ENCODE measurements at regions not wholly inside any gene's neighbourhood (a gene's known extent, or its start where the extent isn't known, plus 50 kb on each side); places are given as distances from the start of the nearest gene placed in this dataset.

DNA sequence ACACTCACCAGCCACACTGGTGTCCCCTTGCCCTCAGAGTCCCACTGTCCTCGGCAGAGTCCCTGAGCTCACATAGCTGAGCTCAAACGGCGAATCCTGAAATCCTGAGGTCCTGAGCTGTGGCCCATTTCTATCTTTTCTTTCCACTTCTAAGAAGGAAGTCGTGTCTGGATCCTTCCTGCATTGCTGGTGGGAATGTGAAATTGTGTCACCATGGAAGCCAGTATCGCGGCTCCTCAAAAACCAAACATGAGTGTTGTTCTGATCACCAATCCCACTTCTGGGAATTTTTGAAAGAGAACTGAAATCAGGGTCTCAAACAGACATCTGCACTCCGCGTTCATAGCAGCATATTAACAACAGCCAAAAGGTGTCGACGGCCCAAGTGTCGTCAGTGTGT, 244.7 kb downstream of the EIPR1 start:
- POLR2A ChIA-PET: no interaction called here
- Mint-ChIP-seq H3K4me1 (ENCODE audit: insufficient read depth, unreplicated experiment) (no peaks in the 10 kb centered on the region), H3K9me3 (ENCODE audit: unreplicated experiment) (no peaks in the 10 kb centered on the region), H3K36me3 (ENCODE audit: insufficient read depth, unreplicated experiment) (no peaks in the 10 kb centered on the region), H3K4me3 (ENCODE audit: unreplicated experiment) (no peak overlapping the region), H3K27ac (ENCODE audit: low read depth, unreplicated experiment) (no peak overlapping the region), H3K27me3 (ENCODE audit: insufficient read depth, unreplicated experiment) (peaks cover 12% of the 10 kb centered on the region)
- CTCF ChIA-PET: no interaction called here
- TF ChIP-seq, protein P1, sequence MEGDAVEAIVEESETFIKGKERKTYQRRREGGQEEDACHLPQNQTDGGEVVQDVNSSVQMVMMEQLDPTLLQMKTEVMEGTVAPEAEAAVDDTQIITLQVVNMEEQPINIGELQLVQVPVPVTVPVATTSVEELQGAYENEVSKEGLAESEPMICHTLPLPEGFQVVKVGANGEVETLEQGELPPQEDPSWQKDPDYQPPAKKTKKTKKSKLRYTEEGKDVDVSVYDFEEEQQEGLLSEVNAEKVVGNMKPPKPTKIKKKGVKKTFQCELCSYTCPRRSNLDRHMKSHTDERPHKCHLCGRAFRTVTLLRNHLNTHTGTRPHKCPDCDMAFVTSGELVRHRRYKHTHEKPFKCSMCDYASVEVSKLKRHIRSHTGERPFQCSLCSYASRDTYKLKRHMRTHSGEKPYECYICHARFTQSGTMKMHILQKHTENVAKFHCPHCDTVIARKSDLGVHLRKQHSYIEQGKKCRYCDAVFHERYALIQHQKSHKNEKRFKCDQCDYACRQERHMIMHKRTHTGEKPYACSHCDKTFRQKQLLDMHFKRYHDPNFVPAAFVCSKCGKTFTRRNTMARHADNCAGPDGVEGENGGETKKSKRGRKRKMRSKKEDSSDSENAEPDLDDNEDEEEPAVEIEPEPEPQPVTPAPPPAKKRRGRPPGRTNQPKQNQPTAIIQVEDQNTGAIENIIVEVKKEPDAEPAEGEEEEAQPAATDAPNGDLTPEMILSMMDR (IDR thresholded peaks at IDR 0.05; ENCODE audit: unreplicated experiment): no peak
- no peak for DNase-seq (ENCODE audit: unreplicated experiment)
- BruUV-seq (replicated peaks): no TSS peak
- intact Hi-C loops (cut with micrococcal nuclease): no loop called here

DNA sequence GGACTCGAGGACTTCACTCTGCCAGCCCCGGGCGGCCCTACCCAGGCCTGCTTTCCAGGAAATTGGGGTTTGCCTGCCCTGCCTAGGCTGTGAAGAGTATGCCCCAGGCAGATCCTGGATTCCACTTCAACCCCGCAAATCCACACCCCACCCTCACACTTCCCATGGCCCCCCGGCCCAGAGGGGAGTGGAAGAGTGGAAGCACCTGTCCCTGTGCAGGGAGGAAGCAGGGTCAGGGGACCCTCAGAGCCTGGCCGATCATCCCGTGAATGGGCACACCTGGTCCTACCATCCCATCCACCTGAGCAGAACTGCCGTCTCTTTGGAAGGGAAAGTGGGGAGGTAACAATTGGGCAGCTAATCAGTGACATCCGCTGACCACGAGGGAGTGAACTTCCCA, 245.2 kb downstream of the EIPR1 start:
- BruUV-seq (replicated peaks): no TSS peak
- no peaks in the 10 kb centered on the region for H3K4me1 Mint-ChIP-seq (ENCODE audit: insufficient read depth, unreplicated experiment)
- ChIA-PET CTCF (no interaction called here), POLR2A (no interaction called here)
- DNase-seq (ENCODE audit: unreplicated experiment): no peak
- H3K9me3 Mint-ChIP-seq (ENCODE audit: unreplicated experiment): no peaks in the 10 kb centered on the region
- H3K27ac Mint-ChIP-seq (ENCODE audit: low read depth, unreplicated experiment): no peak overlapping the region
- no peaks in the 10 kb centered on the region for H3K36me3 Mint-ChIP-seq (ENCODE audit: insufficient read depth, unreplicated experiment)
- intact Hi-C loops (cut with micrococcal nuclease): no loop called here
- no peak overlapping the region for H3K4me3 Mint-ChIP-seq (ENCODE audit: unreplicated experiment)
- H3K27me3 Mint-ChIP-seq (ENCODE audit: insufficient read depth, unreplicated experiment): peaks cover 12% of the 10 kb centered on the region
- TF ChIP-seq, protein P1 (IDR thresholded peaks at IDR 0.05; ENCODE audit: unreplicated experiment): no peak

DNA sequence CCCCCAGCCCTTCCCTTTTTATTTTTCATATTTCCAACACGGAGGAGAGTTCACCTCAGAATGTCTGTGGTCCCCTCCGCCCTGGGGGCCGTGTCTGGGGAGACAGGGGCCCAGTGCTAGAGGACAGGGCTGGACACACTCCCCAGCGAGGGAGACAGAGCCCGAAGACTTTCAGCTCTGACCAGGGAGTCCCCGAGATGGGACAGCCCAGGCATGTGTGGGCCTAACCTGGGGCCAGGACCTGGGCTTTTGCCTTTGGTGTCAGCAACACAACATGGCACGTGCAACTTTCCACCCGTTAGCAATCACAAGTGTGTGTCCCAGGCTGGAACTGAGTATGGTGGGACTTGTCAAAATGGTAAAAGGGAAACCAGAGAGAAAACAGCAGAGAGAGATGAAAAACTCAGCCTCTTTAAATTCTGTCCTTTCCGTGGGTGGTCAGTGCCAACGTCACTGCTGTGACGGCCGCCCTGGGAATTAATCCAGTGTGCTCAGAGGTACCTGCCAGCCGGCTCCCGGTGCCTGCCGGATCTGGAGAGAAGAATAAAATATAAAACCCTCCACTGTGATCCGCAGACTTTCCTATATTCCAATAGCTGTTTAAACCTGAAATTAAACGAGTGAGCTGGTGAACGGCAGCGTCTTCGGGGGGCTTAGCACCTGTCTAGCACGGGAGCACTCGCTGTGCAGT, 245.8 kb downstream of the EIPR1 start:
- H3K9me3 Mint-ChIP-seq (ENCODE audit: unreplicated experiment): no peaks in the 10 kb centered on the region
- POLR2A ChIA-PET: no interaction called here
- intact Hi-C loops (cut with micrococcal nuclease): no loop called here
- TF ChIP-seq, protein P1 (IDR thresholded peaks at IDR 0.05; ENCODE audit: unreplicated experiment): no peak
- CTCF ChIA-PET: no interaction called here
- no peak for DNase-seq (ENCODE audit: unreplicated experiment)
- H3K27me3 Mint-ChIP-seq (ENCODE audit: insufficient read depth, unreplicated experiment): peaks cover 12% of the 10 kb centered on the region
- H3K4me3 Mint-ChIP-seq (ENCODE audit: unreplicated experiment): no peak overlapping the region
- H3K27ac Mint-ChIP-seq (ENCODE audit: low read depth, unreplicated experiment): no peak overlapping the region
- no peaks in the 10 kb centered on the region for H3K36me3 Mint-ChIP-seq (ENCODE audit: insufficient read depth, unreplicated experiment)
- BruUV-seq (replicated peaks): no TSS peak
- no peaks in the 10 kb centered on the region for H3K4me1 Mint-ChIP-seq (ENCODE audit: insufficient read depth, unreplicated experiment)

DNA sequence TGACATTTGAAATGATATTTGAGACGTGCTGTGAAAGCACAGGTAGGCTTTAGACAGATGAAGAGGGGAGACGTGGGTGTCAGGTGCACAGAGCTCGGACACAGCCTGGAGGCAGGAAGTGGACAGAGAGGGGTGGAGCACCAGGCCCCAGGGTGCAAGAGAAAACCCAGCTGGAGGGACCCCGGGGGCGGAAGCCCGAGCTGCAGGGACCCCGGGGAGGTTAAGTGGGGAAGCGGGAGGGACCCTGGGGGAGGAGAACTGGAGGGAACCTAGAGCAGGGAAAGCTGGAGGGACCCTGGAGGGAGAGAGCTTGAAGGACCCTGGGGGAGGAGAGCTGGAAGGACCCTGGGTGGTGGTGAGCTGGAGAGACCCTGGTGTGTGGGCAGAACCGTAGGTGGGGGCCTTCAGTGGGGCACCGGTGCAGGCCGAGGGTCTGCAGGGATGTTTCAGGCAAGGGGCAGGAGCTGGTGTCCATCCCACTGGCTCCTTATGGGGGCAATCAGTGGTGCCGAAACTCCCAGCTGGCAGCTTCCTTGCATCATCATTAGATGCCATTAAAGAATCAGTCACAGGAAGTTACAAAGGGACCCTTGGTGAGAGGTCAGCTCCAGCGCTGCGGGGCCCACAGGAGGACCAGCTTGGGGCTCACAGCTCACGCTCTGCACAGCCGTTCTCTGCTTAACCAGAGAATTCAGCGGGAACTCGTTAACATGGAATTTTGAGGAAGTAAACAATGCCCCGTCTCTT, 246.6 kb downstream of the EIPR1 start:
- Mint-ChIP-seq H3K9me3 (ENCODE audit: unreplicated experiment) (no peaks in the 10 kb centered on the region), H3K36me3 (ENCODE audit: insufficient read depth, unreplicated experiment) (no peaks in the 10 kb centered on the region), H3K27me3 (ENCODE audit: insufficient read depth, unreplicated experiment) (peaks cover 12% of the 10 kb centered on the region), H3K4me3 (ENCODE audit: unreplicated experiment) (no peak overlapping the region), H3K4me1 (ENCODE audit: insufficient read depth, unreplicated experiment) (no peaks in the 10 kb centered on the region), H3K27ac (ENCODE audit: low read depth, unreplicated experiment) (no peak overlapping the region)
- BruUV-seq (replicated peaks): no TSS peak
- TF ChIP-seq, protein P1 (IDR thresholded peaks at IDR 0.05; ENCODE audit: unreplicated experiment): no peak
- intact Hi-C loops (cut with micrococcal nuclease): no loop called here
- ChIA-PET POLR2A (no interaction called here), CTCF (no interaction called here)
- no peak for DNase-seq (ENCODE audit: unreplicated experiment)

All from MCF 10A (cell line).